NCI-H2081 (cell line): ENCODE measurements at regions not wholly inside any gene's neighbourhood (a gene's known extent, or its start where the extent isn't known, plus 50 kb on each side); places are given as distances from the start of the nearest gene placed in this dataset.
A peak's percentile ranks its signal among the peaks of the same experiment; 100 is the strongest.
"Not testable (repeated sequence)": the region's sequence is repeated elsewhere in the genome, so short reads cannot be mapped to it uniquely, and the experiment has no call there.

Source experiments
- DNase-seq, 2 experiments: peaks; one replicate each; lab custom pipeline; 2025; lab: John Stamatoyannopoulos, UW

DNA sequence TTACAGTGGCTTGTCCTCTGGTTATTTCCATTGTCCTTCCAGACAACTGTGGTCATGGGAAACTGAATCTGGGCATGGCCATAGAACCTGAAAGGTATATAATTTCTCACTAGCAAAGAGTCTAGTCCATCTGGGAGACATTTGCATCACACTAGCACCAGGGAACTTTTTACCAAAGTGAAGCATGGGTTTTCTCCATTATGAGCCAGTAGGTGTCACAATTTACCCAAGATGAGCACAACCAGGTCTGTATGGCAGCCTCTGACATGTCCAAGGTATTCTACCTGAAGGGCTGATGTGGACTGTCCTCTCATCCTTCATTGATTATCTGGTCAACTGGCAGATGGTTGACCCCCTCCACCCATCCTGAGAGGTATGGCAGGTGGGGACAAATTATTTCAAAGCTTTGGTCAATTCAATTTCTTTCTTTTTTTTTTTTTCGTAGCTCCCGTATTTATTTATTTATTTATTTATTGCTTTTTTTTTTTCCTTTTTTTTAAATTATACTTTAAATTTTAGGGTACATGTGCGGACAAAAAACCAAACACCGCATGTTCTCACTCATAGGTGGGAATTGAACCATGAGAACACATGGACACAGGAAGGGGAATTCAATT, 425.9 kb downstream of the TMEM135 start:
- peak; percentile 47 to 48 for DNase-seq

DNA sequence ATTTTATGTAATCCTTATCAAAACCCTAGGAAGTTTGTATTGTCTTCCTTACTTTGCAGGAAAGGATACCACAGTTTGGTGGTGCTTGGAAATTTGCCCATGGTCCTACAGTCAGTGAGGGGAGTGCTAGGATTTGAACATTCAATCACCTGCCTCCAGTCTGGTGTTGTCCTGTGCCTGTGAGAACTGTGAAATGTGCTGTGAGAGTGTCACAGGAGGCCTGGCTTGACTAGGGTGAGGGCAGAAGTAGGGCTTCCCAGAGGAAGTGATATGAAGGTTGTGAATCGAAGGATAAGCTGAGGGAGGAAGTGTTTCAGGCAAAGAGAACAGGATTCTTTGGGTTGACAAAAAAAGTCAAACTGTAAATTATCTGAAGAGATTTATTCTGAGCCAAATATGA, 424.4 kb downstream of the TMEM135 start:
- no peak for DNase-seq

DNA sequence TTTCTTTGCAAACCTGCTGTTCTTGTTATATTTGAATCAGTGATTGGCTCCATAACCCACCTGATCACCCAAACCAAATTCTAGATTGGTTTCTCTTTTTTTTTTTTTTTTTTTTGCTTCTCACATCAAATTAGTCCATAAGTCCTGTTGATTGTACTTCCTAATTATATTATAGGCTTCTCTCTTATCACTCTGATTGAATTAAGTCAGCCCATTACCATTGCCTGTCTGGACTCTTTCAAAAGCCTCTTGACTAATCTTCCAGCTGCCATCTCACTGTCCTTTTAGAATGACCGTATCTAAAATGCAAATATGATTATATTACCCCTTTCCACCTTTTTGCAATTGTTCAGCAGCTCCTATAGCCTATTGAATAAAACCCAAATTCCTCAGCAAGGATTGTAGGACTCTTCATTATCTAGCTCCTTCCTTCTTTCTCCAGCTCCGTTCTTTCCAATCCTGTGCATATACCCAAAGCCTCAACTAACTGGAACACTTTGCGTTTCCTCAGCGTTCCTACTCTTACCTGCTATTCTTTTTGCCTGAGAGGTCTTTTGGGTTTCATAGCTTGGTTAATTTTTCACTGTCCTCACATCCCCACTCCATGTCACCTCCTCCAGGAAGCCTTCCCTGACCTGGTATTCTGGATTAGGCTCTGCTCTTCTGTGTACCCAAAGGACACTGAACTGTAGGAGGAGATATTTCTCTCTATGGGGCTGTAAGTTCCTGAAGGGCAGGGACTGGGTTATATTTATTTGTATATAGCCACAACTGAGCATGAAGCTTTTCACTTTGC, 423.3 kb downstream of the TMEM135 start:
- no peak for DNase-seq

DNA sequence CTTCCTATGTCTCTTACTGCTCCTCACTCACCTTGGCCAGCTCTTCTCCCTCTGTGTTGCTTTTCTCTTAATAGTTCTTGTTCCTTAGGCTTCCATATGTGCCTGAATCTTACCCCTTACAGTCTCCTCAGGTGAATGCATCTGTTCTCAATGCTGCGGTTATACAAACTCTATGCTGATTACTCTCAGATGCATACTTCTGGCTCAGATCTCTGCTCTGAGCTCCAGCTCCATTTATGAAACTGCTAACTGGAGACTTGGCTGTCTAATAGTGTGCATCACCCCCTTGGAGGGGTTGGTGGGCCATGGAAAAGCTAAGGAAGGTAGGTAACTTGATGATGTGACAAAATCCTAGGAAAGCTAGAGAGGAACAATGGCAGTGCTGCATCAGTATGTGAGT, 422.5 kb downstream of the TMEM135 start:
- DNase-seq, result no peak

DNA sequence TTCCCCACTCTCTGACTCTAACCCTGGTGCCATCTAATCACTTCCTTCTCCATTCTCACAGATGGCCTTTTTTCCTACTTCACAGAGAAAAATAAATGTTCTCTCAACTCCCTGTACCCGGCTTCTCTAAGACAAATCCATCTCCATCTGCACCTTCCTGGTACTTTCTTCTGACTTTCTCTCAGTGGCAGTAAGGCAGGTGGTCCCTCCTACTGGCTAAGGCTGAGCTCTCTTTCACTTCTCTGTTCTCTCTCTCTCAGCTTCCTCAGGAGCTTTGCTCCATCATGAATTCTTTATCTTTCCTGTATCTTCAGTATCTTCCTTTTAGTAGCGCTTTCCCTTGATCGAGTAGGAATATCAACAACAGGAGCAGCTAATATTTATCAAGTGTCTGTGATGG, 421.6 kb downstream of the TMEM135 start:
- no peak for DNase-seq

DNA sequence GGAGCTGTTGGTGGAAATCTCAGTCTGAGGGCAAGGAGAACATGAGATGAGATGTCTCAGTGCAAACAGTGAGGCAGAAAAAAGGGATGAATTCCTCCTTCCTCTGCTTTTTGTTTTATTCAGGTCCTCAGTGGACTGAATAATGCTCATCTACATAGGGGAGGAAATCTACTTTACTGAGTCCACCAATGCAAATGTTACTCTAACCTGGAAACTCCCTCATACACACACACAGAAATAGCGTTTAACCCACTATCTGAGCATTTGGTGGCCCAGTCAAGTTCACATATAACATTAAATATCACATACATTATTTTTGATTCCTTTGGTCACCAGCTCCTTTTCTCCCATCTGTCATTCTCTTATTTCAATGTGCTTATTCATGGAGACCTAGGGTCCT, 418.8 kb downstream of the TMEM135 start:
- no peak for DNase-seq

DNA sequence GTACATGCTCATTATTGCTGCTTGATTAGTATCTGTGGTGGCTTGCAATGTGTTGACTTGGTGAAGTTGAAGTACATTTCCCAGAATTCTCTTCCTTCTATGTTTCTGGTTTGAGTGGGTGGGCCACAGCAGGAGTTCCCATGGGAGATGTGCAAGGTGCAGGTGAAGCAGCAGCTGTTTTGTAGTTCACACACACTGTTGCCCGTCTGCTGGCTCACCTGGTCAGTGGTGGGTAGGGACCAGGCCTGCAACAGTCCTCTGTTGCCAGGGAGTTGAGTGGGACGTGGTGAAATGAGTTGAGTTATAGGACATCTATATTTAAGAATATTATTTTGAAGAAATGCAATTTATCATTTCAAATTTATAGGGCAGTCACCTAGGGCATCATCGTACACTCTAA, 417.4 kb downstream of the TMEM135 start:
- no peak for DNase-seq

DNA sequence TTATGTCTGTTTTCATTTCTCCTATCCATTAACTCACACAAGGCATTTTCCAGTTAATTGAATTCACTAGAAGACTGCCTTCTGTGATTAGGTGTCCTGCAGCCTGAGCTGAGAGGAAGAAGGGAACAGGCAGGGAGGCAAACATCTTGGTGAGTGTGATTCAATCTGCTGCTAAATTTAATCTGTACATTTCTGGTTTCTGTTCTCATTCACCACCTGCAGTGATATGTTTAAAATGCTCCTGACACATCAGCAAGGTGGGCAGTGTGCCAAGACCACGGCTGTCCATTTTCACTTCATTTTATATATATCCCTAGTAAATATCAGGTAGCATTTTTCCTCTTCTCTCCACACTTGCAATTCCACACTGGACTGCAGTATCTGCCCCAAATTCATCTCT, 416.5 kb downstream of the TMEM135 start:
- DNase-seq, result peak in 1 of 2 experiments; percentile 38

DNA sequence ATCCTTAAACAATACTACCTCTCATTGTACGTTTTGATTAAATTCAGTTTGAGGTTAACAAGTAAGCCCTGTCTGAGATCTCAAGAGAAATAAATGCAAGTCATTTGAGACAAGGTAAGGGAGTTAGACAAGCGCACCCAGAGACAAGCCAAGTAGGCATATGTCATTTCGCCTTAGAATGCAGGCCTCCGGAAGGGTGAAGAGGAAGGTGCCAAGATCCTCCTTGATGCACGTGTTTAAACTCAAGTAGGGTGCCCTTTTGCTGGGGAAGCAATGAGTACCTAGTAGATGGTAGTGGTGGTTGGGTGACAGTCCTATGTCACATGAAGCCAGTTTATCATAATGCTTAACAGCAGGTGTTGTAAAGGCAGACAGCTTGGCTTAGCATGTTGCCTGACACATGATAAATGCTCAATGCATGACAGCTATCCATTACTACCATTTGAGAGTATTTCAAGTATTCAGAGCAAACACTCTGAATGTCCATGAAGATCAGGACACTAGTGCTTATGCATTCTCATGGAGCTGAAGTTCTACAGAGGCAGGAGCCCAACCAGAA, 415.9 kb downstream of the TMEM135 start:
- no peak for DNase-seq

DNA sequence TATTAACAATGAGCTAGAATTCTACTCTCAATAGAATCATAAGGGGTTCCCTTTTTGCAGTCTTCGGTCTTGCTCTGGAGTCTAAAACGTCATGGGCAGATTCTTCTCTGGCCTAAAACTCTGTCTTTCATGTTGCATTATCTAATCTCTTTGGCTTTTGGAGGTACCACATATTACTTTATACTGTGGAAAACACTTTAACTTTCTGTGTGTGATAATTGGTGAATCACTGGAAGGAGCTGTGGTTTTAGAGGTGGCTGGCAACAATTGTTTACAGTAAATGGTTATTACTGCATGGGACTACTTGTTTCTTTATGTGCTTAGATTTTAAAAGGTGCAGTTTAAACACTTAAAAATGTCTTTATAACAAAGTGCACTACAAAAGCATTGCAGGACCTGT, 414.3 kb downstream of the TMEM135 start:
- DNase-seq, result not testable (repeated sequence)

DNA sequence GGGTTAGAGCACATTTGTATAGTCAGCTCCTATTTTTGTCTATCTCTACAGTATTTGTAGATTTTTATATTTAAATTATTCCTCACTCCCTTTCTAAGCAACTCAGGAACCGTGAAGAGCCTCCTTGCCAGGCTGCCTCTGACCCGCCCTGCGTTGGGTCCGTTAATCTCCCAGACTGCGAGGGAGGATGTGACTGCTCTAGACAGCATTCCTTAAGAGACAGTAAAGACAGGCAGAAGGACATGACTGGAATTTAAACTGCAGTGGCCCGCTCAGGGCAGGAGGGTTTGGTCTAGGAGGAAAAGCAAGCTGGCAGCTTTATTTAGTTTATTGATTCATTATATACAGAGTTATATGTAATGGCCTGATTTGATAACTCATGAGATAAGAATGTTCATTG, 413.7 kb downstream of the TMEM135 start:
- DNase-seq, result no peak

DNA sequence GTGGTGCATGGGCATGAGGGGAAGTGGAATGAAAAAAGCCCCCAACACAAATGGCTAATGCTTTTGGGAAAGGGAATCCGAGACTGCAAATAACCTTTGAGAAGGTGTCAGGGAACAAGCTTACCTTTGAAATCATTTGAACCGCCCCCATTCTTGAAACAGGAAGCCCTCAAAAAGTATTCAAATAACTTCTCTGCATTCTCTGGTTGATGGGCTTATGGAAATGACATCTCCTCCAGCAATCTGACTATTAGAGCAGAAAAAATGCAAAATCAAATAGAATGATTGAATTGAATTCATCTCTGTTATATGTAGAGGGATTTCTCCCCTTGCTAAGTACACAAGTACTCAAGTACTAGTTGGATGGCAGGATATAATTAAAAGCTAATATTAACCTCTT, 409.9 kb downstream of the TMEM135 start:
- no peak for DNase-seq

DNA sequence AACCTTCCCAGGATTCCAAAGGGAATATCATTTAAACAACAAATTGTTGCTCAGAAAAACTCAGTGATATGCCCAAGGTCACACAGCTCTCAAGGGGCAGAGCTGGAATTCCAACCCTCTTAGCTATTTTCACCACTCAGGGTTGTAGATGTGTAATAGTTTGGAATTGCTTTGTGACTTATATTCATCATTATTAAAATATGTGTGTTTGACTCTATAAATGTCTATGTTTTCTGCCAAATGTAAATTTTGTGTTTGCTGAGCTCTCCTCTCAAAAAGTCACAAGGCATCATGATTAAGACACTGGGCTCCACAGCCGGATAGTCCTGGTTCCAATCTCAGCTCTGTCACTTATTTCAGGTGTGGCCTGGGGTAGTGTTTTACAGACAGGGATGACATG, 407.3 kb downstream of the TMEM135 start:
- no peak for DNase-seq

DNA sequence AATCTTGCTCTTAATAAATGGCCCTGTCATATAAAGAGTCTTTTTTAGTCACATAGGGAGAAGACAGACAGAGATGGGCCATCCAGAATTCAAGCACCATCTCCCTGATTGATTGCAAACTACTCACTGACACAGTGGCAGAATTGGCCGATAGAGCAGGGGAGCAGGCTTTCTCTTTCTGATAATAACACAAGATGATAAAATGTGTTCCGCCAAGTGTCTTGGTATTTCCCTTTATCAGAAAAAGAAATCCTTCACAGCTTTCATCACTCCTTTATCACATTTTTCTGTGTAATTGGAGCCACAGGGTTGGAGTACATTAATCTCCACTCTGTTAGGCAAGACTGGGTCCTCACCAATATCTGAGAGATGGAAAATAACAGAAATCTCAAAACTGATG, 406.0 kb downstream of the TMEM135 start:
- no peak for DNase-seq

DNA sequence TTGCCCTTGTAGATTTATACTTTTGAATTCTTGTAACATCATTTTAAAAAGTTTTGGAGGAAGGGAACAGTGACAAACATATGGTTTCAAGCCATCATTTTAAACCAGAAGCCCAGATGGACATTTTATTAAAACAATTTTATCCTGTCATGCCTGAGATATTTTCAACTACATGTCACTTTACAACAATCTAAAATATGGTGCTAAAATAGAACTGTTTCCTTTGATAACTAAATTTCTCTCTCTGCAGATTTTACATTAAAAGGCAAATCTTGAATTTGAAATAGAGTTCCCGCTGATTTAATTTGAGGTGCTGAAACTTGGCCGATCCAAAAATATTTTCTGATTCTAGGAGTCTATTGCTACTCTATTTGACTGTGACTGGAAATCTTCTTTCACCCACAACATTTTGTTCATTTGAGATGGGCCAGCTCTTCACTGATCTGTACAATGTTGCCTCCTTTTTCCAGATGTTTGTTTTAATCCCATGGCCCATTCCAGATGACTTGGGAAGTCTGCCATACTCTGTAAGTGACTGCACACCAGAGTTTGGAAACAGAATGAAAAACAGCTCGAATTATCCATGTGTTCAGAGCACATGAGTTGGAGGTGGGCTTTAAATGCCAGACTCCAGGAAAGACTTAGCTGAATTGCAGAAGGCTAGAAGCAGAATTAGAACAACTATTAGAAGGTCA, 402.5 kb downstream of the TMEM135 start:
- DNase-seq, result no peak

DNA sequence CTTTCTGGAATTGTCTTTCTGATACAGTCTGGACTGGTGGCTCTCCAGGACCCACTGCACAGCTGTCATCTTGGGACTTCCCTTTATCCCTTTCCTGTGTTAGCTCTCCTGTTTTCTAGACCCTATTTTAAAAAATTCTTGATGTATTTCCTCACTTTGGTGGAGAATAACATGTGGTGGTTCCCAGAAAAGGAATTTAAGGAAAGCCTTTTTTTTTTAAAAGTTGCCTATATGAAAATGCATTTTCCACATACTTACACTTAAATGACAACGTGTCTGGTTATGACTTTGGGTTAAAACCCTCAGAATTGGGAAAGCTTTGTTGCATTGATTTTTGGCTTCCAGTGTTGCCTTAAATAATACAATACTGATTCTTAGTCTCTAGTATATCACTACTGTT, 400.7 kb downstream of the TMEM135 start:
- DNase-seq, result no peak

DNA sequence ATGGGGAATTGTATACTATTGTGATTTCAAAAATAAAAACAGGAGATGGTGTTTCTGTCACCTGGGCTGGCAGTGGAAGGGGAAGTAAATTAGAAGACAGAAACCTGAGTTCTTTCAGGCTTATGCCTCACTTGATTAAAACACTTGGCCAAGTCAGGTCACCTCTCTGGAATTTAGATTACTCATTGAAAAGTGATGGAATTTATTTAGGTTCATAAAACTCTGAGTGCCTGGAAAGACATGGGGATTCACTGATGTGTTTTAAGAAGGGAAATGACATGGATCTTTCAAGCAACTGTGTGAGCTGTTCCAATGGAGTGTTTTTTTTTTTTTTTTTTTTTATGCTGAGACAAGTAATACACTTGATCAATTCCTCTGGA, 400.1 kb downstream of the TMEM135 start:
- no peak for DNase-seq

DNA sequence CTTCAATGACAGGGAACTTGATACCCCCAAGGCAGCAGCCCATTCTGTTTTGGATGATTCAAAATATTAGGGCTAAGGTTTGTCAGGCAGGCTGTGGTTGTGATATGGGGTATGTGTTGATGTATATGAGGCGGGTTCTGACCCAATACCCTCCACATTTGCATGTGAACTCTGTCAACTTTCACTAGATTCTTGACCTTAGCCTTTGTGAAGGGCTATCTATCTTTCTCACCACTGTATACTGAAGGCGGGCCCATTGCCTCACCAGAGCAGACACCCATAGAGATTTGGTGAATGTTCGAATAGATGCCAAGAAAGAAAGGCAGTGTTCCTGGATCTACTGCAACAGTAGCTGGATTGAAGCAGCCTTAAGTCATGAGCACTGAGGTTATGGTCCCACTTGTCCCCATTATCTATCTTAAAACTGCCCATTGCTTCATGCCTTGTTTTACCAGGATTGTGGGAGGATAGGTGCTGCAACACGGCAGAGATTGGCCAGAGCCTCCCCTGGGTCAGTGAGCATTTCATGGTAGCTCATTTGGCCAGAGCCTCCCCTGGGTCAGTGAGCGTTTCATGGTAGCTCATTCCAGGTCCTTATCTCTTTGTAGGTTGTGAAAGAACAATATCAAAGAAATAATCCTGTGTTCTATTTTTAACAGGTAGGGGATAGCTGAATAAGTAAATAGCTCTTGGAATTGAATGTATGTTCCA, 399.6 kb downstream of the TMEM135 start:
- no peak for DNase-seq

DNA sequence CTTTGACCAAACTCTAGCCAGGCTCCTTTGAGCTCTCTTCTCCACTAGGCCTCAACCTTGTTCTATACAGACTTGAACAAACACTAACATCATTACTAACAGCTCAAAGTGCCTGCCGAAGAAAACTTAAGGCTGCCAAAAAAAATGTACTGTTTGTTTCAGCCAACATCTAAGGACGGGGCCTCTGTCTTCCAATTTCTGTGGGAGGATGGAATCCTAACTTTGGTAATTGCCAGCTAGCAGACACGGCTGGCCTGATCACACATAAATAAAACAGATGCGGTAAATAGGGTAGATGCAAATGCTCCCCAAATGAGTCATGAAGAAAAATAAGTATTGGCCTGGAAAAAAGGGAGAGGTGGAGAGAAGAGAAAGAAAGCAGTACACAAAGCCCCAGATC, 394.3 kb downstream of the TMEM135 start:
- DNase-seq, result no peak

DNA sequence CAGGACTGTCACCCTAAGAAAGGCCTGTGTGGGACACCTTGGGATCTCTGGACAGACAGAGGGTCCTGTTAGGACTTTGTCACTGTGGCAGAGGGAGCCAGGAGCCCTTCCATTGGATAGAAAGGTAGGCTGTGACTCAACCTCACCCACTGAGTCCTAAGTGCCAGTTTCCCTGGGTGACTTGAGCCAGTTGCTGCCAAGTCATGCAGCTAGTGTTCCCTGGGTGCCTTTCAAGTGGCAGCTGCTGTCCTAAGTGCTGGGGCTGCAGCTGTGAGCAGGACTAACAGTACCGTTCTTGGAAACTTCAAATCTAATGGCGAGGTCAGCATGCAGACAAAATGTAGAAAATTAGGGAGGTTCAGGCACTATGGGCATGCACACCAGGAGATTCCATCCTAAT, 393.7 kb downstream of the TMEM135 start:
- no peak for DNase-seq

DNA sequence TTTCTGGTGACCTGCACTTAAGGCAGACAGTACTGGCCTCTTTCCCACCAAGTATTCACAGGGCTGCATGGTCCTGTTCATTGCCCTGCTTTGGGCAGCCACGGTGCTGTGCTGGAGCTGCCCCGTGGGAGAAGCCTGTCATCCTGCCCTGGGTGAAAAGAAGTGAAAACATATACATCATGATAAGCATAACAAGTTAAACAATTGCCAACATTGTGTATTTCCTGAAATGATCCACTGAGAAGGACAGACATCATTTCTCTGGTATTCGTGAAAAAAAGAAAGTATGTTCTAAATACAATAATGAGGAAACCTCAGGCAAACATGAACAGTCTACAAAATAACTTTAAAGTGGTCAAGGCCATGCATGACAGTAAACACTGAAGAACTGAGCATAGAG, 393.1 kb downstream of the TMEM135 start:
- DNase-seq, result no peak

DNA sequence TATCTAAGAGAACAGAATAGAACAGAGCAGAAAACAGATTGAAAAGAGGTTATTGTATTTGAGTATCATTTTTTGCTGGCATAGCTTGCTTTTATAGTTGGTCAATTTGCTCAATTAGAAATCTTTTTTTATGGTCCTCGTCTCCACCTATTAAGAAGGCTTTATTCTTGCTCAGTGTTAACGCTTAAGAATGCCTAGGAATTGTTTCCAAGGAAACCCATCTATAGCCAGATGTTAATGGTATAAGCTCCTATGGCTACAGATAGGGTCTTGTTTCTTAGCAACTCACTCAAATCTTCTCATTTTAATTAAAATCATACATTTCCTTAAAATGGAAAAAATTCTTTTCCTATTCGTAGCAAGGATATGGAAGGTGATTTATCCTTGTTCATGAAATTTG, 392.3 kb downstream of the TMEM135 start:
- DNase-seq, result no peak
